ENCODE measurements at regions not wholly inside any gene's neighbourhood (a gene's known extent, or its start where the extent isn't known, plus 50 kb on each side); places are given as distances from the start of the nearest gene placed in this dataset.

DNA sequence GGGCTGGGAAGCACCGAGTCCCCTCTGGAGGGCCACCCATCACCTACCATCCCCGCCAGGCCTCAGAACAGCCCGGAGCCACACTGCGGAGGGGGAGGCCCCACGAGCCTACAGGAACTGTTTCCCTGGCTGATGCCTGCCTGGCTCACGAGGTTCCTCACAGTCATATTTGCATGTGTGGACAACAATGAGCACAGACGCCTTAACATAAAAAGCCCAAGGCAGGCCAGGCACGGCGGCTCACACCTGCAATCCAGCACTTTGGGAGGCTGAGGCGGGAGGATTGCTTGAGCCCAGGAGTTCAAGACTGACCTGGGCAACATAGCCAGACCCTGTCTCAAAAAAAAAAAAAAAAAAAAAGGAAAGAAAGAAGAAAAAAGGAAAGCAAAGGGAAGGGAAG lies 125.9 kb downstream of the FAM53A start:
- DNase-seq = peak; percentile 39

DNA sequence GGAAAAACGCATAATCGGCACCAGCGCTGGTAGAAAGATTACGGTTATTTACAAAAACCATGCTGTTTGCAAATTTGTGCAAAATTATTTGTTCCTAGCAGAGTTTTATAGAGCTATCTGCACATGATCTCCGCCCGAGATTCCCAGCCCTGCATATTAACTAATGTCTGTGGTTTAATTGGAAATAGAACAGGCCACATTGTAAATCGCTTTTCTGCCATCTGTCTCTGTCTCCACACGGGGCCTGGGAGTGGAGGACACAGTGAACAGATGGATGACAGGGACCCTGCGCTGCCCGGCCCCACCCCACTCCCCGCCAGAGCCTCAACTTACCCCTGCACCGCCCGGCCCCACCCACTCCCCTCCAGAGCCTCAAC lies 126.9 kb downstream of the FAM53A start:
- DNase-seq = no peak

DNA sequence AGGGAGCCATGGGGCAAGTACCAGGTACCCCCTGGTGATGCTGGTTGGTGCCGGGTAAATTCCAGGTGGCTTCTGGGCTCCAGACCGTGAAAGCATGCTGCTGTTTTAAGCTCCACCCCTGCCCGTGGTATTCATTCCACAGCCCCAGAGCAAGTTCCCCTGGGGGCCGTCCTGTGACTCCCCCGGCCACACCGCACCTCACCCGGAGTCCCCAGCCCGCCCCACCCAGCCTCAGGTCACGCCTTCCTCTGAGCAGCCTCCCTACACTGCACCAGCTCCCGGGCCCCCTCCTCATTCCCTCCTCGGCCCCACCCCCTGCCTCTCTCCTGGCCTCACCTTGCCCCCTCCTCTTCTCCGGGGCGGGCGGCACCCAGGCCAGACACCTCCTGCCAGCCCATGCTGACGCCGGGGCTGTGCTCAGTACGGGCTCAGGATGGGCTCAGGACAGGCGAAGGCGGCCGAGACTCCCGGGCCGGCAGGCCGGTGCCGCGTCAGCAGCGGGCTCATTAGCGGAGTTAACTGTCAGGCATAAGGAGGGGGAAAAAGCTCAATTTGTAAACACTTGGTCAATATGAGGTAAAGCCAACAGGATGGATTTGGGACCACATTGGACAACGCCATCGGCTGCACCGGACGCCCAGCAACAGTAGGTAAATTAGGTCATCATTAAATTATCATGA lies 127.4 kb downstream of the FAM53A start:
- no peak for DNase-seq

DNA sequence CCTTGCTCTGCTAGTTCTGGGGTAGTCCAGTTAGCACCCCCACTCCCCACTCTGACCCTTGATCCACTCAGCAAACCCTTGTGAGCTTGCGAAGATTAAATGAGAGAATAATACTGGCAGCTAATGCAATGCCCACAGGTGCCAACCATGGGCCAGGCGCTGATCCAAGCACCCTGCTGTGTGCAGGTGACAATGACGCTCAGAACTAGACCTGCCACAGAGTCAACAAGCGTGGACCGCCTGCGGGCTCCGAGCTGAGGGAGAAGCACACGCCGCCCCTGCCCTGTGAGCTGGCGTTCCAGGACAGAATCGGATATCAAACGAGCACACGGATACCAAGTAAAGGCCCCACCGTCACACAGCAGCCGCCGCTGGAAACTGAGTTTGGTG lies 129.2 kb downstream of the FAM53A start:
- DNase-seq = peak; percentile 60

DNA sequence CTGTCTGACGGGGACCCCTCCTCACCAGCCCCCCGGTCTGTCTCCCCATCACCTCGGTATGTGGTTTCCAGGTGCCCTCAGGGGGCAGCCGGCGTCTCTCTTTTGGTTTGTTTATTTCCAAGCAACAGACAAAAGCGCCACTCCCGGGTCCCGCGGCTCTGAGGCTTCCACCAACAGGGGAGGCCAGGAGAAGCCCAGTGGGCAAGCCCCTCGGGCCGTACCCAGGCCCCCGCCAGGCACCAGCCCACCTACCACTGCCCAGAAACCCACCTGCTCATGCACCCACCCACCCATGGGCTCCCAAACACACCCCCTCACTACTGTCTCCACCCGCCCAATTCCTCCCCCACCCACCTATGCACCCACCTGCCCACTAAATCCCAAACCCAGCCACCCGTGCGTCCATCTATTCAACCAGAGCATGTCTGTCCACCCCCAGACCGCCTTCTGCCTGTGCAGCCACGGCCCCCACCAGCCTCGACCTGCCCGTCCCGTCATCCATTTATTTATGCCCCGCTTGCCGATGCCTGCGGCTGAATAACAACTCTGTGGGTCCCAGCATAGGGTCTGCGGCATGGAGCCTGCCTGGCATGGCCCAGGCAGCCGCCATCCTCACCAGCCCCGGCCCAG lies 129.8 kb downstream of the FAM53A start:
- no peak for DNase-seq

DNA sequence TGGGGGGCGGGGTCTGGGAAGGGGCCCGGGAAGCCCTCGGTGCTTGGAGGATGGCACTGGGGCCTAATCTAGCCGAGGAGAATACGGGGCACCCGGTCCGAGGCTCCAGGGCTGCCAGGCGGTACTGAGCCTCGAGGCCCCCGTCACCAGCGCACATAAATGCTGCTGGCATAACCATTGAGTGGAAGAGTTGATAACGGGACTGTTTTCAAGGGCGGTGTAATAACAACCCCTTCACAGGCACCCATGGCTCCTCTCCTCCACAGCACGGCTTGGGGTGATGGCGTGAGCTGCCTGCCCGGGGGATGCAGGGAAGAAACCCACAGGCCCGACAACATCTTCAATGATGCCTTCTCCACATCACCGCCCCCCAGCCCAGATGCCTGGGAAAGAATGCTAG lies 130.7 kb downstream of the FAM53A start:
- no peak for DNase-seq

DNA sequence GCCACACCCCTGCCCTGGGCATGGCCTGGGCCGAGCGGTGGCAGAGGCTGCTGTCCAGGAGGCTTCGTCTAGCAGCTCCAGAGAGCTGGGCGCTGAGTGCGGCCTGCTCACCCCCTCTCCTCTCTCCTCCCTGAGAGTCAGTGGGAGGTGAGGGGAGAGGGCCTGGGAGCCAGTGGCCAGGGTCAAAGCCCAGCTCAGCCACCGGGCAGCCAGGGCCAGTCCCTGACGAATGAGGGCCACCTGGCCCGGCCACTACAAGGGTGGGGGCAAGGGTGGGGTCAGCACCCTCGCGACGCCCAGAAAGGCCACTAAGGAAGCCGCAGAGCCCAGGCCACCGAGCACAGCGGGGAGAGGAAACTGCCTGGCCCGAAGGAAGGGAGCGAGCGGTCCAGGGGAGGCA lies 131.7 kb downstream of the FAM53A start:
- DNase-seq = no peak

DNA sequence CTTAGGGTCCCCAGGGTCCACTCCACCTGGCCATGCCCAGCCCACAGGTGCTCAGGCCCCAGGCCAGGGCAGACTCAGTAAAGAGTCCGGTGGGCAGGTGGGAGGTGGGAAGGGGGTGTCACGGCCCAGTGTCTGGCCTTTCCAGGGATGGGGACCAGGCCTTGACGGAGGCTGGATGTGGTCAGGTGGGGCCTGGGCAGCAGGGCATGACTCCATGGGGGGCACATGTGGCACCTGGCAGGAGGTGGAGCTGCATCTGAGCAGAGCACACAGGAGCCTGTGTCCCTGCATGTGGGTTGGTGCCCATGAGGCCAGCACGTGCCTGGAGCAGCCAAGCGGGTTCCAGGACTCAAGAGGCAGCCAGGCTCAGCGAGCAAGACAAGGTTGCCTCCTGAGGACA lies 132.9 kb downstream of the FAM53A start:
- peak; percentile 35 for DNase-seq

DNA sequence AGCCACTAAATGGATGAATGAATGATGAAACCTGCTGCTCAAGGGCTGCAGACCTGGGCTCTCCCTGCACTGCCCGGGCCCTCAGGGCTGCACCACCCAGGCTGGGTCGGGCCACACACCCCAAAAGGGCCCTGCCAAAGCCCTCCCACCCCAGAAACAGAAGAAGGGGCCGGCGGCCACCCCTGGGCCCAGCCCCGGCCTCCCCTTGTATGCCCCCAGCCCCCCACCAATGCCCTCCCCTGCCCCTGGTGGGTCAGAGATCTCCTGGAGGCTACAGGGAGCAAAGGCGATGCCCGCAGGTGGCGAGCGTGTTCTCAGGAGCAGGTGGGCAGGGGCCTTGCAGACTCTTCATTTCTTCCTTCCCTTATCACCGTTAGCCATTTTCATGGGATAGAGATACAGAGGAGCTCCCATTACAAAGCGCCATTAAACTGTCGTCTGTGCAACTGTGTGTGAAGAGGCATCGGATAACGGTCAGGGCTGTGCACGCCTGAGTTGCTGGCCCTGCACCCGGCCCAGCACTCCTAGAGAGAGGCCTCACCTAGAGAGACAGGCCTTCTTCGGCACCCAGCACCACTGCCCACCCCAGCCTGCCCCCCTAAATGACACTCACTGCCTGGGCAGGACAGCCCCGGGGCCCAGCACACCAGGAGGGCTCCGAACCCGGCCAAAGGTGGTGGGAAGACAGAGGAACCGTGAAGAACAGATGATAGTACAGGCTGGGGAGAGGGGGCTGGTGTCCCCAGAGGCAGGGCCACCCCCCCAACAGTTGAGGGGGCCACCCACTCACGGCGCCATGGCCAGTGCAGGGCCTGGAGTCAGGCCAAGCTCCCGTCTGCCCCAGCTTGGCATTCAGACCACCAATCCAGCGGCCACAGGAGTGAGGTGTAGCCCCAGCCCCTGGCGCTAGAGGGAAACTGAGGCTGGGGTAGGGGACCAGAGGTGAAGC lies 133.7 kb downstream of the FAM53A start:
- peak; percentile 34 for DNase-seq

DNA sequence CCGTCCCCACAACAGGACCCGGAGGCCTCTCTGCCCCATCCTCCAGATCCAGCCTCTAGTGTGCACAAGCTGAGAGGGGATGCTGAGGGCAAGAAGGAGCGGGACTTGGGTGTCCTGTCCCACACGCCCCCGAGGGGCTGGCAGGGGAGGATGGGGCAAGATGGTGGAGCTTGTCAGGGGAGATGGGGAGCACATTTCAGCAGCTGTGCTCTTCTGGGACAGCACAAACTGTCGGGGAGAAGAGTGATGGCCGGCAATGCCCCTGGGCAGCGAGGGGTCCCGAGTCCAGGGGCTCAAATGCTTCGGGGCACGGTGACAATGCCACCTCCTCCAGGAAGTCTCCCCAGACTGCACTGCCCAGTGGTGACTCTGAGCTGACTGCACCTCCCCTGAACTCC lies 134.5 kb downstream of the FAM53A start:
- DNase-seq = no peak

DNA sequence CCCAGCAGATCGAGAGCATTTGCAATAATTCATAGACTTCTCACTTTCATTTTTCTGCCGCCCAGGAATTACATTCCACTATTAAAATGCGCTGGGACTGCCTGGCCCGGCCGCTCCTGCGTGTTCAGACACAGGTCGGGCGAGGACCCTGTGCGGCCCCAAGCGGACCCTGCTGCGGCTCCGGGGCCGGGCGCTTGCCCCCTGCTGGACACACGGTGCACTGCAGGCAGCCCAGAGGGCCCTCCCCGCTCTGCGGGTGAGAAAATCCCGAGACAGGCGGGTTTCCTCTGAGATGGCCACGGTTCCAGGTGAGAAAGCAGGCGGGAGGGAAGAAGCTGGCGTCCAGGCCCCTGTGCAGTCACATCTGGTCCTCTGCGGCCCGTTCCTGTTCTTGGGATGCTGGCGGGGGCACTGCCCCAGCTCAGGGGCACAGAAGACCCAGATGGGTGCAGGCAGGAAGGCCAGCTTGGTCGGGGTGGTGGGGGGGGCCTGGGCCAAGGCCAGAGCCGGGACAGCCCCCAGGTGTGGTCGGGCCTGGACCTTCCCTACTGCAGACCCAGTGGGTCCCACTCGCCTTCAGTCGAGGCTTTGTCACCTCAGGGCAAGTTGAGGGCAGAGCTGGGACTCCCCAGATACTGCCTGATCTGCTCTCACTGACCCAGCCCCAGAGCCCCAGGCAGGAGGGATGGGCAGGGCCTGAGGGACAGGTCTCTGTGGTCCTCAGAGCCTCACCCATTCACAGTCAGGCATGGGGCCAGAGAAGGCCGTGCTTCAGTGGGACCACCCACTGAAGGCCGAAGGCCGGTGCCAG lies 135.1 kb downstream of the FAM53A start:
- DNase-seq = peak; percentile 70

DNA sequence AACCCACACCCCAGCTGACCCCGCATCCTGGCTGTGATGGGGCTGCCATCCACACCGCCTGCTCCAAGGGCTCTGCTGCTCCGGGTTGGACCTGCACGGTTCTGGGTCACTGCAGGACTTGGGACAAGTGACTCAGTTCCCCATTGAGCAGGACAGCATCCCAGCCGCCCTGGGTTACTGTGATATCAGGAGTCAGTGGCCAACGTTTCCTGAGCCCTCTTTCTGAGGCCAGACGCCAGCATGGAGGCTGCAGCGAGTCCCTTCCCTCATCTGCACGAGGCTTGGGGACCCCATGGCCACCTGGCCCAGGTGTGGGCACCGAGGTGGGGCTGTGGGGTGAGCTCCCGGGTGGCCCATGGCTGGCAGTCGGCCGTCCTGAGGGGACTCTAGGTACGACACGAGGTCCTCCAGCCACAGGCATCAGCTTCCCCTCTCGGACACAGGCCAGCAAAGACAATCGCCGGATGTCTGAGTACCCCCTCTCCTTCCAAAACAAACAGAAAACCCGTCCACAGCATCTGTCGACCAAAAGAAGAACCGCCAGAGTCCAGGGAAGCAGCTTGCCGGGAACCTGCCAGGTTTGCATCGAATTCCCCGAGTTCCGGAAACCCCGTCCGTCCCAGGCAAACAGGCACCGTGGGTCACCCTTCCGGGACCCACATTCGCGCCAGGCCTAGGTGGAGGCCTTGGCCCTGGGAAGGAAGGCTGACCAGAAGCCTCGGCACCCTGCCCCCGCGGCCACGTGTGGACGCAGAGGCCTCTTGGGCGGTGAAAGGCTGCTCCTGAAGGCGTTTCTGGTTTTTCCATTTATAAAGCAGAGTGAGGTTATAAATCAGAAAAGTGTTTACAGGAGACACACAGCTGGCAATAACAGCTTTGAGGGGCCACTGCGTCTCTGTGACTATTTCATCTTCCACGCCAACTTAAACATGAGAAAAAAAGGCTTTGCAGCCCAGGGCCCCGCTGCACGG lies 136.0 kb downstream of the FAM53A start:
- DNase-seq = peak; percentile 56

DNA sequence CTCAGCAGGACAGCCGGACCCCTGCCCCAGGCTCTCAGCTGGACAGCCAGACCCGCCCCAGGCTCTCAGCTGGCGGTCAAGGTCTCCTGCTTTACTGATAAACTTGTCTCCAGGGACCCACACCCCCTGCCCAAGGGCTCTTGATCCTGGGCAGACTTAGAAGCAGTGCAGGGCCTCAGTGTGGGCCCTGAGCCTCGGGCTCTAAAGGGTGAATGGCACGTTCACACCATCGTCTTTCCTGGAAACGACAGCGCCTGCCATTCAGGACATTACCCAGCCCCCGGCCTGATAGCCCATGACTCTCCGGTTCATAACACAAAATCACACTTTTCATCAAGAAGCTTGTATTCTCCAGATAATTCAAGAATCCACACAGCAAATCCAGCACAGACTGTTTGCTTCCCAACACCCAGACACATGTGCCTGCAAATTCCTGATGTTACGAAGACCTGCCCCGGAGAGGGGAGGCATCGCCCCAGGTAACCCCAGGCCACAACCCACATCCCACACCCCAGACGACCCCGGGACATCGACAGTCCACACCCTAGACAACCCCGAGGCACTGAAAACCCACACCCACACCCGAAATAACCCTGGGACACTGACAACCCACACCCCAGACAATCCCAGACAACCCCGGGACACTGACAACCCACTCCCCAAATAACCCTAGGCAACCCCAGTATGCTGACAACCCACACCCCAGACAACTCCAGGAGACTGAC lies 136.8 kb downstream of the FAM53A start:
- no peak for DNase-seq

DNA sequence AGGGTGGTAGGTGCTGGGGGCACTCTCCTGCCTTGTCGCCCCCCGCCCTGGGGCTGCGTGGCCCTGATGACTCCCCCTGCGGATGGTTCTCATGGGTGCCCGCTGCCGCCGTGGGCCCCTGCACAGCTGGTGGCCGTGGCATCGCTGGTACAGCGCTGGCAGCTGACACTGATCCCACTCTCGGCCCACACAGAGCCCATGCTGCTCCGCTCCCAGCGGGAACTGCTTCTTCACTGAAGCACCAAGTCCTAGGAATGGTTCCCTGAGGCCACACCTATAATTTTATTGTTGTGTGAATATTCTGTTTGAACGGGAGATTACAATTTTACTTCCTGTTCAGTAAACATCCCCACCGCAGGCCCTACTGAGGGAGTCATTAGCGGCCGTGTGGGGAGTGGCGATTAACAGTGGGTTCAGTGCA lies 138.6 kb upstream of the NKX1-1 start:
- peak; percentile 68 for DNase-seq

DNA sequence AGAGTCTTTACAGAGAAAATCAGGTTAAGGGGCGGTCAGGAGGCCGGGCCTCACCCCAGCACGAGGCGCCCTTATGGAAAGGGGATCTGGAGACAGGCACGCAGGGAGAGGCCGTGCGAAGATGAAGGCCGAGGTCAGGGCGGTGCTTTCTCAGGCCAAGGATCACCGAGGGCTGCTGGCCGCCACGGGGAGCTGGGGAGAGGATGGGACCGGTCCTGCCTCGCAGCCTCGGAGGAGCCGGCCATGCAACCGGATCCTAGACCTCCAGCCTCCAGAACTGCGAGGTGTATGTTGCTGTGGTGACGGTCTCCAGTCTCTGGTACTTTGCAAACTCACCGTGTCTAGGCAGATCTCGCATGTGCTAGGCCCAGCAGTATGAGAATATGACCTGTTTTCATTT lies 138.2 kb upstream of the NKX1-1 start:
- peak; percentile 58 for DNase-seq

DNA sequence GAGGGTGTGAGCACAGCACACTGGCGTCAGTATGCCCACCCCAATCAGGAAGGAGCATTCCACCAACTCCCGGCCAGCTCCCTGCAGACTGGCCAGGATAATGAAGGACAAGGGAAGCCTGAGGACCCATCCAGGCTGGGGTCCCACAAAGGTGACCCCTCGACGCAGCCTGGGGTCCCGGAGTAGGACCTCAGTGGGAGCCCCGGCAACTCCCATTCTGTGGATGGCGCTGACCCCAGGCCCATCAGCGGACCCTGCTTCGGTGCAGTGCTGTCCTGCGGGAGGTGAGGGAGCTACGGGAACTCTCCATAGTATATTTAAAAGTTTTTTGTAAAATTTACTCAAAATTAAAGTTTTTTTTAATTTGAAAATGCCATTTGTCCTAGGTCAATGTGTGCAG lies 137.7 kb upstream of the NKX1-1 start:
- no peak for DNase-seq

DNA sequence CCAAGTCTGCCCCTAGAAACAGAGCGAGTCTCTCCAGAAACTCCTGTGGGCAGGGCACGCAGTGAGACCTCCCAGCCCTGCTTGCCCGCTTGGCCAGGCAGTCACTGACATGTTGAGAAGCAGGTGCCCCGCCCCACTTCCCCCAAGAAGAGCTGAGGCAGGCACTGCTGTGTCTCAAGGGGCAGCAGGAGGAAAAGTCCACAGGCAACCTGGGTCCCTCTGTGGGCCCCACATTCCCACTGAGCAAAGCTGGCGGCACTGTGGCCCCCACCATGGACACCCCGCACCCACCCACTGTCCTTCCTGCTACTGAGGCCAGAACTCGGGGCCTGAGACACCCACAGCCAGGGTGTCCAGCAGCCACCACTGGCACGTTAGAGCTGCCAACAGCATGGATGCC lies 137.3 kb upstream of the NKX1-1 start:
- no peak for DNase-seq

DNA sequence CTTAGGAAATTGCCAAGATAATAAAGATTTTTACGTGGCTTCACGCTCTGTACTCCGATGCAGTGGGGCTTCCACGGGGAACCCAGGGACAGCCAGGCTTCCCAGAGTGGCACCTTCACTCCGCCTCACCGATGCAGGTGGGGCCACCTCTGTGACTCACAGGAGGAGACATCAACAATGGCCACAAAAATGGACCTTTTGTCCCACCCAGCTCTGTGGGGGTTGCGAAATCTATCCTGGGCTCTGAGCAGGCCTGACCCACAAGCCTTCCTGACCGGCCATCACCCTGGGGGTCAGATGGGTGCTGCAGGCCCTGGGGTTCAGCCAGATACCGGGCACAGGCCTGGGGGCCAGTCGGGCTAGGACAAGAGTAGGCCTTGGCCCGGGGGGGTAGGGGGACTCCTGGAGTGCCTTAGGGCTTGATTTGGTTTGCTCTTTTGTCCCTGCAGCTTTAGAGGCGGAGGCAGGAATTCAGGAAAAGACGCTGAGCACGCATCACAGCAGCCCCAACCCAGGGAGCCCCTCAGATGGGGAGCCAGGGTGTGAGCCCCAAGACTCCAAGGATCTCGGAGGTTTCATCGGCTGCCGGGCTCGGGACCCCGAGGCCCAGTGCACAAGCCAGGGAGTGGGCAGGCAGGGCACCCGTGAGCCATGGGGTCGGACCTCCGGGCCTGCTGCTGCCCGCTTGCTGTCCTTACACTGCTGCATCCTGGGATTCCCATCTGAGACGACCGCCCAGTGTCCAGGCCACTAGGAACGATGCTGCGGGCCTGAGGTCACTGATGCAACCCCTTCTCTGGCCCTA lies 136.5 kb upstream of the NKX1-1 start:
- no peak for DNase-seq

DNA sequence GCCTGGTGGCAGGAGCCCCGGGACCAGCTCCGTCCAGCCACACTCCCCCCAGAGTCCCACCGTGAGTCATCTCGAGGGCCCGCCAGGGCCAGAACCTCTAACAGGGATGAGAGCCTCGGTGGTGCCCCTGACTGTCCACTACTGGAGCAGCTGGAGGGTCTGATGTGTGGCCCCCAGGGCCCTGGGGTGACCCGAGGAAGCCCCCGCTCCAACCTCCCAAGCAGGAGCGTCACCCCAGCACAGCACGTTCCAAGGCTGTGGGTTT lies 135.9 kb upstream of the NKX1-1 start:
- DNase-seq = no peak

DNA sequence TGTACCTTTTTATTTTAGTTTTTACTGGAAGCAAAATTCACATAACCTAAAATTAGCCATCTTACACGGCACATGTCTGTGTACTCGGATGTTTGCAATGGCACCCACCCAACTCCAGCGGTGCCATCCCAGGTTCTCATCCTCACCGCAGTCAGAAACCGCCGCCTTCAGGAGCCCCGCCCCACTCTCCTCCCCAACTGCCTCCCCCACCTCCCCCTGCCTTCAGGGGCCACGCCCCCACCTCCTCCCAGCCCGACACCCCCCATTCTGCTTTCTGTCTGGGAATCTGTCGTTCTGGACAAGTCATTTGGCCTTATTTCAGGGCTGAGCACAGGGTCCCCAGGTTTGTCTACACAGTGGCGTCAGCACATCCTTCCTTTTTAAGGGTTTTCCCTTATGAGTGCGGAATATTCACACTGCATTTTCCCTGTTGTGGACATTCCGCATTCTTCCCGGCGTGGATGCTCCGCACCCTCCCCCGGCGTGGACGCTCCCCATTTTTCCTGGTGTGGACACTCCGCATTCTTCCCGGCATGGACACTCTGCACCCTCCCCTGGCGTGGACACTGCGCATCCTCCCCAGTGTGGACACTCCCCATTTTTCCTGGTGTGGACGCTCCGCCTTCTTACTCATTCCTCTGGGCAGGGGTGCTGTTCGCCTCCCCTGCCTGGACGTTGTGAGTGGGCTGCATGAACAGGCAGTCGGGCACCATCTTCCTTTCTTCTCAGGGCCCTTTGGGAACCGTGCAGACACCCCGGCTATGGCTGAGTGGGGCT lies 135.4 kb upstream of the NKX1-1 start:
- DNase-seq = no peak

All from DMS53 (cell line).